GM19023 (cell line): ENCODE measurements at regions not wholly inside any gene's neighbourhood (a gene's known extent, or its start where the extent isn't known, plus 50 kb on each side); places are given as distances from the start of the nearest gene placed in this dataset.

Experiments
- ATAC-seq: cut with Tn5 transposase; IDR thresholded peaks from one replicate; pipeline ENCODE4 v1.9.1; 2021; ENCODE audit warnings: mild to moderate bottlenecking, moderate library complexity; ENCODE audit not compliant: unreplicated experiment

GRCh38 chr14:39948235-39948634, 516.0 kb upstream of the FBXO33 start:
- ATAC-seq: no peak

- ATAC-seq: no peak
Observed at GRCh38 chr14:39946807-39947206, 514.6 kb upstream of the FBXO33 start.

- ATAC-seq: no peak
Observed at GRCh38 chr14:39939023-39939422, 506.8 kb upstream of the FBXO33 start.

- peak; percentile 84 for ATAC-seq
Observed at GRCh38 chr14:39912192-39913100, 480.2 kb upstream of the FBXO33 start.

- no peak for ATAC-seq
Observed at GRCh38 chr14:39897657-39898056, 465.4 kb upstream of the FBXO33 start.

GRCh38 chr14:39890026-39890425, 457.8 kb upstream of the FBXO33 start:
- ATAC-seq: no peak

- no peak for ATAC-seq
Observed at GRCh38 chr14:39884091-39884490, 451.9 kb upstream of the FBXO33 start.

GRCh38 chr14:39880965-39881364, 448.7 kb upstream of the FBXO33 start:
- ATAC-seq: no peak

- no peak for ATAC-seq
Observed at GRCh38 chr14:39880106-39880695, 448.0 kb upstream of the FBXO33 start.

GRCh38 chr14:39877577-39878190, 445.5 kb upstream of the FBXO33 start:
- no peak for ATAC-seq

- no peak for ATAC-seq
Observed at GRCh38 chr14:39876916-39877315, 444.7 kb upstream of the FBXO33 start.

- ATAC-seq: no peak
Observed at GRCh38 chr14:39875028-39875427, 442.8 kb upstream of the FBXO33 start.

- no peak for ATAC-seq
Observed at GRCh38 chr14:39873791-39874190, 441.6 kb upstream of the FBXO33 start.

- ATAC-seq: no peak
Observed at GRCh38 chr14:39868949-39869348, 436.7 kb upstream of the FBXO33 start.

GRCh38 chr14:39868251-39868650, 436.0 kb upstream of the FBXO33 start:
- no peak for ATAC-seq

GRCh38 chr14:39863441-39863840, 431.2 kb upstream of the FBXO33 start:
- ATAC-seq: no peak

GRCh38 chr14:39861696-39862095, 429.5 kb upstream of the FBXO33 start:
- ATAC-seq: no peak

GRCh38 chr14:39861229-39861600, 429.0 kb upstream of the FBXO33 start:
- no peak for ATAC-seq

GRCh38 chr14:39860596-39861228, 428.5 kb upstream of the FBXO33 start:
- ATAC-seq: no peak

- no peak for ATAC-seq
Observed at GRCh38 chr14:39859314-39859713, 427.1 kb upstream of the FBXO33 start.

- ATAC-seq: no peak
Observed at GRCh38 chr14:39857376-39858055, 425.3 kb upstream of the FBXO33 start.
